ENCODE measurements at regions not wholly inside any gene's neighbourhood (a gene's known extent, or its start where the extent isn't known, plus 50 kb on each side); places are given as distances from the start of the nearest gene placed in this dataset.

DNA sequence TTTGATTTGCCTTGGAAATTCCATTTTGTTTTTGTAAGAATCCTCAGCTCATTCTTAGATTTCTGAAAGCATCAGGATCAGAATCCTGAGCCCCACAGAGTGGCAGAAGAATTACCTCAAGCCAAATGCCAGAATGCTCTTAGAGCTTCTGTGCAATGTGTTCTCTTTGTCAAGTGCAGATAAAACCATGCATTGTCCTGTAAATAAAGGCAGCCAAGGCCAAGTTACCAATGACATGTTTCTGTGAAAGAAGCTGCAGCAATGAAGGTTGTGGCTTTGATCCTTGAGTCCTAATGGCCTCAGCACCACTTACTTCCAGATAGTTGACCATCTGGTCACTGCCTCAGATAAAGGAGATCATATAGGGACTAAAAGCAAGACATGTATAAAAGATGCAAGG lies 343.3 kb upstream of the AKR1E2 start:
- DNase-seq (ENCODE audit: low read depth) = no peak

DNA sequence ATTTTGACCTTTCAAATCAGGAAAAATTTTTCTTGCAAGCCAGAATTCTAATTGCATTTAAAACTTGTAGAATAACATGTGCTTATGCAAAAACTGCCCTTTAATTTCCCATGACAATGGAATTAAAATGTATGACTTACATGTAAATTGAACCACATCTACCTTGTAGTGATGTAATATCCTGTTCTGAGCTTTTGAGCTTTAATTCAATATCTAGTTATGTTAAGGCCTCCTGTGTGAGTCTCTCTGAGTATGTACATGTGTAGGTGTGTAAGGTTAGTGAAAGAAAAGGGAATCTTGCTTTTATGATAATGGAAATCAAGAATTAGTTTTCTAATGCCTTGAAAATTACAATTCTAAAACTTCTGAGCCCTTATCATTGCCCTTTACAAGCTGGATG lies 344.8 kb upstream of the AKR1E2 start:
- no peak for DNase-seq (ENCODE audit: low read depth)

DNA sequence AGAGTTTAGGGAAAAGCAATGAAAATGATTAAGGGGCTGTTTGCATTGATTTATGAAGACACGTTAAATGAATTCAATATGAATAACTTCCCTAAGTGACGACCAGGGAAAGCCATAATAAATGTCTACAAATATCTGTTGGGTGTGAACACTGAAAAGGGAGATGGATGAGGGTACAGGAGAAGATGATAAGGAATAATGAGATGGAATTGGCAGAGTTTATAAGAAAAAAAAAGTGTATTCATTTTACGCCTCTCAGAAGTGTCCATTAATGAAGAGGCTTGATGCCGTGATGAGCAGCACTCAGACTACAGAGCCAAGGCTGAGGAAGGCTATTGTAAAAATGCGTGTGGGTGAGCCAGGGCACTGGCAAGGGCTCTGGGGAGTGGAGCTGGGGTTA lies 346.7 kb upstream of the AKR1E2 start:
- no peak for DNase-seq (ENCODE audit: low read depth)

DNA sequence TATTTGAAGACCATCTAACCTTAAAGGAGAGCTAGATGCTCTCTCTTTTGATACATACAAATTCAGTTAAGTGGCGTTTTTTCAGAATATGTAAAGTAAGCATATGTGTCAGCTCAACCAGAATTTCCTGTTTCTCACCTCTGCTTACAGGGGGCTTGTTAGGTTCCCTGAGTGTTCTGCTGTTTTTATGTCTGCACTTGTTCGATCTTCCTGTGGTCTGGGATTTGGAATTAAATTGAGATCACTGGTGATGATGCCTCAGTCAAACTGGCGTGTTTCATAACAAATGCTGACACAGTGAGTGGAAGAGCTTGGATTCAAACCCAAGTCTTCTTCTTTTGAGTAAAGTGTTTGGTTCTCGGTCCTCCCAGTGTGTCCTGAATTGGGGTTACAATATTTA lies 348.3 kb upstream of the AKR1E2 start:
- no peak for DNase-seq (ENCODE audit: low read depth)

DNA sequence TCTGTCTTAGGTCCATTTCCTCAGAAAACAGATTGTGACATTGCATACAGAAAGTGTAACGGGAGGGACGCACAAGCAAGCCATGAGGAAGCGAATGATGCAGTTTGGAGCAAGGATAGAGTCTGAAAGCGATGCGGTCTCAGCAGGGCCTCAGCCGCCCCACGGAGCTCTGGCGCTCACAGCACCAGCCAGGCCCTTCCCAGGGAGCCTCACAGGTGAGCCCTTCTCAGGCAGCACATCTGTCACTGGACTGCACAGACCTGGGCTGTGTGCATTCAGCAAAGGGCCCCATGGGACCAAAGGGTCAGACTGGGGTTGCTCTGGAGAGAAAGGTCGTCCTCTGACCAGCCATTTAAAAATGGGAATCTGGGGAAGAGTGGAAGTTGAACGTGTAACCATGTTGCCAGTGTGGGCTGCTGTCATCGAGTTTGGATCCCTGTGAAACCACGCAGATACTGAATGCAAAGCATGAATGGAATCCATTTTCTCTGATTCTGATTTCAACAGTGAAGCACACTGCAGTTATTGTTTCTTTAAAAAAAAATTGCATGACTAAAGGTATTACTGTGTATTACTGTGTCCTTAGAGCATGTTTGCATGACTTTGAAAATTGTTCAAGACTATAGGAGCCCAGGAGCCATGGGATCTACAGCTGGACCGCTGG lies 350.0 kb upstream of the AKR1E2 start:
- DNase-seq (ENCODE audit: low read depth) = no peak

DNA sequence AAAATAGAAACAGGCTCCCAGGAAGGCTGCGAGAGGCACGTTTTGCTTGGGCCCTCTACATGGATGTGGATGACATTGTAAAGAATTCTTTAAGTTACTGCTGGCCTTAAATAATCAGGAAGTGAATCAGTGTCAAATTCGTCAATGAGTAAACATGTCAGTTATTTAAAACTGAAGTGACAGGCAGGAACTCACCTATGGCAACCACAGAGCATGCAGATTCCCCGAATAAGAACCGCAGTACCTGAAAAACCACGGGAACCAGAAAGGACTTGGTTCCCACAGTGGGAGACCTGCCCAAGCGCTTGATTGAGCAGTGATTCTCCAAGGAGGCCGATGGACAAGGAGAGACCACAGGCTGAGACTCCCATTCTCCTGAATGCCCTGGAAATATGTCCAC lies 351.2 kb upstream of the AKR1E2 start:
- no peak for DNase-seq (ENCODE audit: low read depth)

DNA sequence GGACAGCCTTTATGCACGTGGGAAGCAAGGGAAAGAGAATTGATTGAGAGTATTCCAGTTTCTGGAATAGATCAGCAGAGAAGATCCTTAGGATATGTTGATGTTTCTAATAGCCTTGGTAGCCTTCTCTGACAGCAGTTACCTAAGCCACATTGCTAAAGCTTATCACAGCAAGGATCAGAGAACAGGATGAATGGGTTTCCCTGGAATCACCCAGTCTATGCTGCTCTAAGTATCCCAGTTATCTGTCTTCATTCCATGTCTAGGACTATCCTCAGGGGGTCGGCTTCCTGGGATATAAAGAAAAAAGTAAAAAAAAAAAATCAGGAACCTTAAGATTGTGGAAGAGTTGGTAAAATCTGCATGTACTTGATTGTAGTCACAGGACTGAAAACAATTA lies 352.0 kb upstream of the AKR1E2 start:
- no peak for DNase-seq (ENCODE audit: low read depth)

DNA sequence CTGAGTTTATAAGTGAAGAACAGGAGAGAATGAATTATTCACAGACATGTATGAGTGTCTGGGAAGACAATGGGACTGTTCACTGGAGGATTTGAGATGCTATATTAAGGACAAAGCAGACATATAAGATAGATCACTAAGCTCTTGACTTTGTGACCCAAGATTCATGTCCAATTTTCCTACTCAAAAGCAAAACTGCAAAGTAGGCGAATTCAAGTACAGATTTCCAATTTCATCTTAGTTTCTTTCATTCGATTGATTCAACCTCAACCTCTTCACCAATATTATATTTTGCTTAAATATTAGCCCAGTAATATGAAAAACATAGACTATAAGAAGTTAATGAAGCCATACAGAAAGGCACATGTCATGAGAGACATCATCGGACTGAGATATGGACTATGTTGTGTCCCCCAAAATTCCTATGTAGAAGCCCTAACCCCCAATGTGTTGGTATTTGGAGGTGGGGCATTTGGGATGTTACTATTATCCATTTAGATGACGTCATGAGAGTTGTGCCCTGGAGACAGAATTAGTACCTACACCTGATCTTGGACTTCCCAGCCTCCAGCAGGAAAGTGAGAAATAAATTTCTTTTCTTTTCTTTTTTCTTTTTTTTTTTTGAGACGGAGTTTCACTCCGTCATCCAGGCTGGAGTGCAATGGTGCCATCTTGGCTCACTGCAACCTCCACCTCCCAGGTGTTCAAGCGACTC lies 353.7 kb upstream of the AKR1E2 start:
- DNase-seq (ENCODE audit: low read depth) = no peak

DNA sequence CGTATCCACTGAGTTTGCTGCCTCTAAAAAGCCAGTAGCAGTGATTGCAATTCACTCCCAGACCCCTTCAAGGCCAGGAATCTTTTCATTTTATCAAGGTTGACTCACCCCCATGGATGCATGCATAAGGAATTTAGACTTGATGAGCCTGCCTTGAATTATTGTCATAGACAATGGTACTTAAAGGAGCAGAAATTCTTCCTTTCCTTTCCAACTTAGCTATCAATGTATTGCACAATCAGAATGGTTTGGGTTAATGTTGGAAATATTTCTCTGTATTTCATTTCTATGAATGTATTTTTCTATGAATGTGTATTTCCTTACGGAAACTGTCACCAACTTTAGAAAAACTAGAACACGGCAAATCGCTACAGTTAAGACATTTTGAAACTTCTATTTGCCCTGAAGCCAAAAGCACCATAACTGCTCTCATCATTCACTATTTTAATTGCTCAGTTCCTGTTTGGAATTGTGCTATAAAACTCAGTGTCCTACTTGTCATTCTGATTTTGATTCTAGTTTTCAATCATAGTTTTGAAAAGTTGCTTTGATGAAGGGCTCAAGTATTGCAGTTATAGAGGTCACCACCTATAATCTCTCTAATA lies 355.7 kb upstream of the AKR1E2 start:
- no peak for DNase-seq (ENCODE audit: low read depth)

DNA sequence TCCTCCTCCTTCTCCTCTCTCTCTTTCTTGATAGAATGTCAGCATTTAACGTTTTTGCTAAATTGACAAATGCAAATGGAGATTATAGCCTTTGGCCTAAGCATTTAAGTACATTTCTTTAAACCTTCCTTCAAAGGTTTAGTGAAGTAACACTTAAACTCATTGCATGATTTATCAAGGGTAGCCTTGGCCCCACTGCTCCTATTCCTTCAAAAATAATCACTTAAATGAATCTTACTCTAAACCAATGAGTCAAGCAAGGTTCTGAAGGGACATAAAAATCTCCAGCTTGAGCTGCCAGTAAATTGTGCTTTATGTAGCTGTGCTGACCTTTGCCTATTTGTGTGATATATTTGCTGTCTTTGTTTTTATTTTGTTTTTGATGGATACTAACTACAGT lies 358.5 kb upstream of the AKR1E2 start:
- DNase-seq (ENCODE audit: low read depth) = no peak

DNA sequence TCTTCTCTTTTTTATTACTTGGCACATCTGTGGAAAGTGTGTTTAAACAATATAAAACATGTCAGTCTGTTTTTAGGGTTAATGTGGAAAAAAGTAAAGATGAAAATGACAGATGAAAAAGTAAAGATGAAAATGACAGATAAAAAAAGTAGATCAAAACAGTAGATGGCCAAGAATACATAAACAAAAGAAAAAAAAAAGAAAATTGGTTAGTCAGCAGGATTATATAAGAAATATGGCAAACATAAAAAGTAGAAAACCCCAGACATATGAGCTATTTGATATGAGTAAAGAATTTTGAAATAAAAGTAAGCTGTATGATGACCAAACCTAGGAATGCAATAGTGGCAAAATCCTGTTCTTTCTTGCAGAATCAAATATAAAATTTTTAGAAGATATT lies 365.7 kb upstream of the AKR1E2 start:
- no peak for DNase-seq (ENCODE audit: low read depth)

DNA sequence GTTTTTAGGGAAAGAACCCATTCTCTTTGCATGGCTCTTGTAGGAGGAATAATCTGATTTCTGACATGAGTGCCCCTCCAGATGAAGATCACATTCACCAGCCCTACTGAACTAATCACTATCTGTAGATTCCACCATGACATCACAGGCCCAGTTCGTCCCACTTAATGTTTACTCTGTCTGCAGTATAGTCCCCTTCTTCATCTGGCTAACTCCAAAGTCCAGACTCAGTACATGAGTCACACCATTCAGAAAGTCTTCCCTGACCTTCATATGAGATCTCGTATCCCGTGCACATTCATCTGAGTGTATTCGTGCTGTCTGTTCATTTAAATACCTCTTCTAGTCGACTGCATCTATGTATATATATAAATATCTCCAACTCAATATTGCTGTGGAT lies 366.5 kb upstream of the AKR1E2 start:
- no peak for DNase-seq (ENCODE audit: low read depth)

DNA sequence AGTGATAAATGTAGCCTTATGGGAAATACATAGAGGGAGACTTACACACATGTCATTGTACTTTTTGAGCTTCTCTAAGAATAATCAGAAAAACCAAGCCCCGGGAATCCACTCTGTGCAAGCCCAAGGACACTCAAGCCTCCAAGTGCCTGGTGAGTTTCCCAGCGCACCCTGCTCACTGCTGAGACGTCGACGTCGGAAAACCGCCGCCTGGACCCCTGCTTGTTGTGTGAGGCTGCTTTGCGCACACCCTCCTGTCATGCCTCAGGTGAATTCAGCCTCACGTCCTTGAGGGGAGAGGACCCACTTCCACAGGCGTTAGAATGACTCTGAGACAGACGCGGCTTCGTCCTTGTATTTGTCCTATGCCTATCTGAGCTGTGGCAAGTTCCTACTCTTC lies 368.4 kb upstream of the AKR1E2 start:
- DNase-seq (ENCODE audit: low read depth) = no peak

DNA sequence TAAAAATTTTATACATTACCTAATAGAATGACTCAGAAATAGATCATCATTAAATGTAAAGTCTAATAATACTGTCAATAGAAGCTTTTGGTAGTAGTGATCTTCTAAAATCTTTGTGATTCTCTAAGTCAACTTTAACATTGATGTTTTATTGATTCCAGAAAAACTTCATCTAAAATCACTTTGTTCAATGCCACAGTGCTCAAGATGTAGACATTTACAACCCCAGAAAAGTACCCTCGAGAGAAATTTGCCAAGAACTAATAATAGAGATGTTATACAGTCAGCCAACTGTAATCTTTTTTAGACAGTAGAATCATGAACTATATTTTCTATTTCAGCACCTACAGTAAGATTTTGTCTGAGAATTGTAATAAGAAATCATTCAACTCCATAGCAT lies 369.2 kb upstream of the AKR1E2 start:
- DNase-seq (ENCODE audit: low read depth) = no peak

DNA sequence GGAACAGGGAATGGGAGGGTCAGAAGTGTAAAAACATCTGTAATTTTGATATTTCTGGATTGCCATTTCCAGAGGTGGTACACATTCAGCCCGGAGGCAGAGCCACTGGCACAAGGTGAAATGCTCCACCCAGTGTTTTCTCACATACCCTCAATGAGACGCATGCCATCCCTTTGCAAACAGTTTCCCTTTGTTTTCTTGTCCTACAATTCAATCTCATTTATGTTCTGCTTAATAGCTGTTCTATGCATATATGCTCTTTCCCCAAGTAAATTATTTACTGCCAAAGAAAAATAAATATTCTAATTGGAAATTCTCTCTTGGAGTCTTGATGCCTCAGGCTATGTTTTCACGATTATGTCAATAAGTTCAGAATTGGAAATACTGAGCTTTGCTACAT lies 369.7 kb upstream of the AKR1E2 start:
- DNase-seq (ENCODE audit: low read depth) = no peak

DNA sequence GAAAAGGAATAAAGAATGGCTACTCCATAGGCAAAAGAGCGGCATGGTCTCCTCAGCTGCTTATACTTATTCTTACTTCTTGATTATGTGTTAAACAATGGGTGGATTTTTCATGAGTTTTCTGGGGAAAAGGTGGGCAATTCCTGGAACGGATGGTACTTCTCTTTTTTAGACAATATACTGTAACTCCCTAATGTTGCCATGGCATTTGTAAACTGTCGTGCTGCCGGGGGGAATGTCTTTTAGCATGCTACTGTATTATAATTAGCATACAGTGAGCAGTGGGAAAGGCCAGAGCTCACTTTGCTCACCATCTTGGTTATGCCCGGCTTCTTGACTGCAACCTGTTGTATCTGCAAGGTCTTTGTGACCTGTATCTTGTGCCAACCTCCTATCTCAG lies 372.1 kb upstream of the AKR1E2 start:
- no peak for DNase-seq (ENCODE audit: low read depth)

DNA sequence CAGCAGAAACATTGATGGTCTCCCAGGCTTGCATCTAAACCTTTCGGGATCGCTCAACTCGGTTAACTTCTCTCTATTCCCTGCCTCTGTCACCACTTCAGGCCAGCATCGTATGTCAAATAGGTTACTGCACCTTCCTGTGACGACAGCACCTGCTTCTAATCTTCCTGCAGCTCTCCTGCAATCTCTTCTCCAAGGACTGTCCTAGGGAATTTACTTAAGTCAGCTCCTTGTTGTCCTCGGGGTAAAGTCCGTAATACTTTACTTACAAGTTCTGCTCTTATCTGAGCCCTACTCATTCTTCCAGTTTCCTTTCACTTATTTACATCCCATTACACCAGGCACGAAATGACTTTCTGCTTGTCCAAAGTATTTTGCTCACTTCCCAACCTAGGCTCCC lies 372.7 kb upstream of the AKR1E2 start:
- DNase-seq (ENCODE audit: low read depth) = no peak

DNA sequence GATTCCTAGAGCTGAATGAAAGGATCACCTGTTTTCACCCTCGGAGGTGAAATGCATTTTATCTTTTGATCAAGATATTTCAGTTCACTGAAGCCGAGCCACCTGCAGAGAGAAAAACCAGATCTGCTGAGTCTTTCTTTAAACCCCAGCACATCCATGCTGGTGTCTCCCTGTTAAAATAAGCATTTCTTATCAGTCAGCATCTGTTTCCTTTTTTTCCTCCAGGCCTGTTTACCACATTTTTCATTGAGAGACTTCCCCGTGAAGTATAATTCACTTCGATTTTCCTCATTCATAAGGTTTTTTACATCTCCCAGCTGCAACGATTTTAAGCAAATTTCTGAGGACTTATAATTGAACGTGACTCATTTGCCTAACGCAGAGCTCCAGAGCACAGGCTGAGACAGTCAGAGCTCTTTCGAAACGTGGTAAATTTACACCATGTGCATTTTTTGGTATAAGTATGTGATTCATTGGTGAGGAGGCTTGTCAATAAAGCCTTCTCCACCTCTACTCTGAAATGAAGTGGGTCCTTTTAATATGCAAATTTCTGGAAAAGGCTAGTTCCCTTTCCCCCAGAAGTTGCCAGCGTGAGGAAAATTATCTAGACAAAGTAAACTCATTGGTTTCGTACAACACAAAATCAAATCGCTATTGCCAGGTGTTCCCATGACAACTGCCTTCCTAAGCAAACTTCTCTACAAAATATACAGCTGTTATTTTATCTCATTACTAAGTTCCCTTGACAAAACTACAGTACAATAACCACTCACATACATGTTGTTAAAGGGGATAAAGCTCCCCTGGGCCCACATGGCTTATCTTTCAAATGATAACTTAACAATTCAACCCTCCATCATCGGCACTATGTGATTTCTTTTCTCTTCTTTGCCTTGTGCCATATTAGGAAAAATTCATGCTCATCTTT lies 374.8 kb upstream of the AKR1E2 start:
- DNase-seq (ENCODE audit: low read depth) = peak; percentile 74

DNA sequence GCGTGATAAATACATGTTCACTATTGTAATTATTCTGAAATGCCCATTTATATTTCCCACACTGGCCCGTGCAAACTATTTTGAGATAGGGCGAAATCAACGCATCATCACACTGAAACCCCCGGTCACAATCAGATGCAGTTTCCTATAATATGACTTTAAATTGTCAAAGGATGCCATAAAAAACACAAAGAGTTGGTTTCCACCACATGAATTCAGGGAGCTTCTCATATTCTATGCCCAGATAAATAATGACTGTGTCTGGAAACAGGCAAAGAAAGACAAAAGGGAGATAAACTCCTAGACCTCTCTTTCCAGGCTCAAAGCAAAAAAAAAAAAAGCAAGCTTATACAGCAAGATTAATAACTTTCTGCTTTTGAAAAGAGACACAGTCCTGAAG lies 375.8 kb upstream of the AKR1E2 start:
- DNase-seq (ENCODE audit: low read depth) = no peak

DNA sequence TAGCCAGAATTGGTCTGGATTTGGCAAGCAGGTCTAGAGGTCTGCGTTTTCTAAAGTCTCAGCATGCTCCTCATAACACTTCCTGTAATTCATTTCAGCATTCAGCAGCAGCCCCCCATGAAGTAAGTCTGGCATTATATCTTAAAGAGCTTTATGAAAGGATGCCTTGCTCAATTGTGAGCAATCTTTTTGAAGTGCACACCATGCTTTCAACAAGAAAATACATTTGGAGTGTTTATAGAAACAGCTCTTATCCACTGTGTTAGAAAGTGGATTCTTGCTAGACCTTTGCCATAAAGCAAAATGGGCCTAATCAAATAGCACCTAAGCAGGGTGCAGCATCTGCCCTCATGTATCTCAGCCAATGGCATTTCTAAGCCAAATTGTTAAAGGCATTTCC lies 378.0 kb upstream of the AKR1E2 start:
- no peak for DNase-seq (ENCODE audit: low read depth)

DNA sequence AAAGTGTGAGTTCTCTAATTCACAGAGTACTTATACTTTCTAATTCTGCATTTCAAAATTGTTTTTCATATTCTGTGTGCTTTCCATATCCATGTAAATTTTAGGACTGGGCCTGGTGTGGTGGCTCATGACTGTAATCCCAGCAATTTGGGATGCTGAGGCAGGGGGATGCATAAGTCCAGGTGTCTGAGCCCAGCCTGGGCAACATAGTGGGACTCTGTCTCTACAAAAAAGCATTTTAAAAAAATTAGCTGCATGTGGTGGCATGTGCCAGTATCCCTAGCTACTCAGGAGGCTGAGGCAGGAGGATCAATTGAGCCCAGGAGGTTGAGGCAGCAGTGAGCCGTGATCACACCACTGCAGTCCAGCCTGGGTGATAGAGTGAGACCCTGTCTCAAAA lies 382.6 kb upstream of the AKR1E2 start:
- no peak for DNase-seq (ENCODE audit: low read depth)

DNA sequence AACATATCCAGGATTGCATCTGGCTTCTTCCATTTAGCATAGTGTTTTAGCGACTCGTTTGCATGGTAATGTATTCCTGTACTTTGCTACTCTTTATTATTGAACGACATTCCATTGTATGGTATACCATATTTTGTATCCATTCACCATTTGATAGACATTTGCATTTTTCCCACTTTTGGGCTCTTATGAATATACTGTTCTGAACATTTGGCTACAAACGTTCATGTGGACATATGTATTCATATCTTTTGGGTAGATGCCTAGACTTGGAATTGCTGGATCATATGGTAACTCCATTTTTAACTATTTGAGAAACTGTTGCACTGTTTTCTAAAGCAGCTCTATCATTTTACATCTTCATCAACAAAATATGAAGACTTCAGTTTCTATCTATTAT lies 383.7 kb upstream of the AKR1E2 start:
- DNase-seq (ENCODE audit: low read depth) = no peak

DNA sequence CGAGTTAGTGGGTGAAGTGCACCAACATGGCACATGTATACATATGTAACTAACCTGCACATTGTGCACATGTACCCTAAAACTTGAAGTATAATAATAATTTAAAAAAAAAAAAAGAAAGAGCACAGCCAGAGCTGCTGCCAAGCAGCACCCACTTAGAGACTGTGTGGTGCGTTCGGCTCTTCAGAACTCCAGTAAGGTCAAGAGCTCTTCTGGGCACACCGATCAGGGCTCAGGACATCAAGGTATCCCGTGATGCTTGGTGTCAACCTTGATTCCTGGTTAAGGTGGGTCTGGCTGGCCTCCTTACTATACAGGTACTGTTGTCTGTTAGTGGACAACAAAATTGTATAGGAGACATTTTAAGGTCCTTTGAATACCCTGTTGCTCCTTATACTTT lies 385.7 kb upstream of the AKR1E2 start:
- no peak for DNase-seq (ENCODE audit: low read depth)
